Muscle of leg (tissue), 3 donors: ENCODE measurements at regions not wholly inside any gene's neighbourhood (a gene's known extent, or its start where the extent isn't known, plus 50 kb on each side); places are given as distances from the start of the nearest gene placed in this dataset.

ENCODE experiments used
- DNase-seq: peaks from one replicate; pipeline ENCODE4 v3.0.0; 2013
- H3K27ac ChIP-seq: one replicate; pipeline ENCODE4 v1.5.1; 2013; ENCODE audit warnings: mild to moderate bottlenecking, low read length, control low read depth
- H3K27me3 ChIP-seq: one replicate; pipeline ENCODE4 v1.6.1; 2013; ENCODE audit warnings: low read length; ENCODE audit not compliant: control insufficient read depth, insufficient read depth
- H3K36me3 ChIP-seq: one replicate; pipeline ENCODE4 v1.6.1; 2013; ENCODE audit warnings: low read length; ENCODE audit not compliant: control insufficient read depth, insufficient read depth
- H3K4me1 ChIP-seq: one replicate; pipeline ENCODE4 v1.6.1; 2013; ENCODE audit warnings: low read length; ENCODE audit not compliant: control insufficient read depth, insufficient read depth
- H3K4me3 ChIP-seq: one replicate; pipeline ENCODE4 v1.5.1; 2013; ENCODE audit warnings: low read length, control low read depth
- H3K9me3 ChIP-seq: replicated peaks from 2 replicates; pipeline ENCODE4 v1.6.1; 2013; ENCODE audit warnings: low read depth, low read length; ENCODE audit not compliant: control insufficient read depth
- WGBS: methylation state at CpG from one replicate; pipeline ENCODE4 v1.1.5; 2013; ENCODE audit warnings: missing lambda C conversion rate; ENCODE audit not compliant: insufficient coverage; 5-methylcytosine and 5-hydroxymethylcytosine counted together

DNA sequence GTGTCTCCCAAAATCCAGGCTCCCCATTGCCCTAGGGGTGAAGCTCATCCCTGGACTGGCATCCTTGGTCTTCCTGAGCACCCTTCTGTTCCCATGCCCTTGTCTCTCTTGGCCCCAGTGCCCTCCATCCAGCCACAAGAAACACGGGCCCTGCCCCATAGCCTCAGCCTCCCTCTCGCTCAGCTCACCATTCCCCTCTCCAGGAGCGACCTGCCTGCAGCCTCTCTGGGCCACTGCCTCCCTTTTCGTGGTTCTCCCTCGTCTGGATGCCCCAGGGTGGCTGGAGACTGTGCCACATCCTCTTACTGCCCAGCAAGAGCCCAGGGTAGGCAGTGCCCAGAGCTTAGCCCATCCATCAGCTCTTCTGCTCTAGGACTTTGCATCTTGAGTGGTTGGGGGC lies 532.1 kb downstream of the TBC1D22A start:
- Histone ChIP-seq H3K4me3 (no peak overlapping the region), H3K27me3 (peaks cover 37% of the 10 kb centered on the region), H3K36me3 (no peaks in the 10 kb centered on the region), H3K9me3 (no peaks in the 10 kb centered on the region), H3K27ac (no peak overlapping the region), H3K4me1 (no peaks in the 10 kb centered on the region)
- WGBS = 73% methylated on average over 5 of the region's 5 CpGs
- no peak for DNase-seq

DNA sequence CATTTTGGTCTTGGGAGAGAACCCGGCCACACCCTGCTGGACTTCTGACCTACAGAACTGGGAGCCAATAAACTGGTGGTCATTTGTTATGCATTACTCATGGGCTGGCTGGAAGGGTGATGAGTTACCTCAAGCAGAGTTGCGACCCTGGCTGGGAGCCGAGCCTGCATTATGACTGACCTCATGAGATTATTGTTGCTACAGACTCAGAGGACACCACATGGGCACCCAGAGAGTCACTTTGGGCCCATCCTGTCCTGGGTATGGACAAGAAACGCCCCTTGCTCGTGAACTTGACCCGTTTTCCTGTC lies 531.7 kb downstream of the TBC1D22A start:
- Histone ChIP-seq H3K27me3 (peaks cover 37% of the 10 kb centered on the region), H3K4me1 (no peaks in the 10 kb centered on the region), H3K4me3 (no peak overlapping the region), H3K9me3 (no peaks in the 10 kb centered on the region), H3K36me3 (no peaks in the 10 kb centered on the region), H3K27ac (no peak overlapping the region)
- DNase-seq = no peak
- 94% methylated on average over 5 of the region's 6 CpGs for WGBS

DNA sequence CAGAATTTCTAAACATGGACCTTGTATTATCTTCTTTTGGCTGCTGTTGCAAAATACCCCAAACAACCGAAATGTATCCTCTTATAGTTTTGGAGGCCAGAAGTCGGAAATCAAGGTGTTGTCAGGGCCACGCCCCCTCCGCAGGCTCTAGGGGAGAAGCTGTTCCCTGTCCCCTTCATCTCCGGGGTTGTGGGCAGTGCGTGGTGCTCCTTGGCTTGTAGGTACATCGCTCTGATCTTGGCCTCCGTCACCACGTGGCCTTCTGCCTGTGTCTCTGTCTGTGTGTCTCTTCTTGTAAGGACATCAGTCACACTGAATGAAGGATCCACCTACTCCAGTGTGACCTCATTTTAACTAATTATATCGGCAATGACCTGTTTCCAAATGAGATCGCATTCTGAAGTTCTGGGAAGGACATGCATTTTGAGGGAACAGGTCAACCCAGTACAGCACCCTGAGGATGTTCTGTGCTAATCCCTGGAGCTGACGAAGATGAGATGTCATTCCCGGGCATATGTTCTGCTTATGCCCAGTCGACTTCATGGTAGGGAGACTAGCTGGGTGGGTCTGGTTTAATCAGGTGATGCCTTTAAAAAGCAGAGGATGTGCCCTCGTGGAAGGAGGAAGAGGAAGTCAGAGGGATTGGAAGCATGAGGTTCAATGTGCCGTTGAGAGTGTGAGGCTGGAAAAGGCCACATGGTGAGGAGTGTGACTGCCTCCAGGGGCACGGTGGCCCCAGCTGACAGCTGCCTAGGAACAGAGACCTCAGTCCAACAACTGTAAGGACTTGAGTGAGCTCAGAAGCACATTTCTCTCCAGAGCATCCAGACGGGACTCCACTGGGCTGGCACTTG lies 531.1 kb downstream of the TBC1D22A start:
- no peaks in the 10 kb centered on the region for H3K36me3 ChIP-seq
- peaks cover 37% of the 10 kb centered on the region for H3K27me3 ChIP-seq
- H3K27ac ChIP-seq = no peak overlapping the region
- H3K4me3 ChIP-seq = no peak overlapping the region
- no peak for DNase-seq
- WGBS = 82% methylated on average over 11 of the region's 18 CpGs
- no peaks in the 10 kb centered on the region for H3K9me3 ChIP-seq
- no peaks in the 10 kb centered on the region for H3K4me1 ChIP-seq

DNA sequence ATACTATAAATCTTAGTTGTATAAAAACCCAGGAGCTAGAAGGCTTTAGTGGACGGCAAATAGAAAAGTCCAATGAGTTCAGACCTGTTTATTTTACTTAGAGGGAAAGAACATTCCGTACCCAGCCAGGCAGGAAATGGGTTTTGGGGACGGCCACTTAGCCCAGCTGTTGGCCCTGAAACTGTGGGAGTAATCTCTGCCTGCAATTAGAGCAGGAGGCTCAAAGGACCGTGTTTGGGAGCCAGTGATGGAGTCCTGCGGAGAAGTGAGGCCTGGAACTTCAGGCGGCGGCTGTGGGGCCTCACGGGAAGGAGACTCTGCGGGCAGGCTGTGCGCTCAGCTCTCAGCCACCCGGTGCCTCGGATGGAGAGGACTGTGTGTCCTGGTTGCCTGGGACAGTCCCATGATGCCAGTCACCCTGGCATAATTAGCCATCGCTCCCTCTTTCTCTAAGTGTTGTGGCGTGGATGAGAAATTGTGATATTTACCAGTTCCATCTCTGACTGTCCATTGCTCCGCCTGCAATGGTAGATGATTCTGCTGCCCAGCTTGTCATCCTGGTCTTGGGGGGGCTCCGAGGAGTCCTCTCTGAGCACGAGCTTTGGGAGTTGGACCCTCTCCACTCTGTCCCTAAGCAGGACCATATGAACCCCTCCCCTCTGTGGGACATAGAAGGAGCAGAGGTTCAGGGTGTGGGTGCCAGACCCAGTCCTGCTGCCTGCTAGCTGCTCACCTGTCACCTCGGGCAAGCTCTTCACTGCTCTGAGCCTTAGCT lies 530.3 kb downstream of the TBC1D22A start:
- Histone ChIP-seq H3K27ac (no peak overlapping the region), H3K27me3 (peaks cover 35% of the 10 kb centered on the region), H3K4me1 (no peaks in the 10 kb centered on the region), H3K9me3 (no peaks in the 10 kb centered on the region), H3K4me3 (no peak overlapping the region), H3K36me3 (no peaks in the 10 kb centered on the region)
- DNase-seq = no peak
- WGBS = 51% methylated on average over 12 of the region's 18 CpGs

DNA sequence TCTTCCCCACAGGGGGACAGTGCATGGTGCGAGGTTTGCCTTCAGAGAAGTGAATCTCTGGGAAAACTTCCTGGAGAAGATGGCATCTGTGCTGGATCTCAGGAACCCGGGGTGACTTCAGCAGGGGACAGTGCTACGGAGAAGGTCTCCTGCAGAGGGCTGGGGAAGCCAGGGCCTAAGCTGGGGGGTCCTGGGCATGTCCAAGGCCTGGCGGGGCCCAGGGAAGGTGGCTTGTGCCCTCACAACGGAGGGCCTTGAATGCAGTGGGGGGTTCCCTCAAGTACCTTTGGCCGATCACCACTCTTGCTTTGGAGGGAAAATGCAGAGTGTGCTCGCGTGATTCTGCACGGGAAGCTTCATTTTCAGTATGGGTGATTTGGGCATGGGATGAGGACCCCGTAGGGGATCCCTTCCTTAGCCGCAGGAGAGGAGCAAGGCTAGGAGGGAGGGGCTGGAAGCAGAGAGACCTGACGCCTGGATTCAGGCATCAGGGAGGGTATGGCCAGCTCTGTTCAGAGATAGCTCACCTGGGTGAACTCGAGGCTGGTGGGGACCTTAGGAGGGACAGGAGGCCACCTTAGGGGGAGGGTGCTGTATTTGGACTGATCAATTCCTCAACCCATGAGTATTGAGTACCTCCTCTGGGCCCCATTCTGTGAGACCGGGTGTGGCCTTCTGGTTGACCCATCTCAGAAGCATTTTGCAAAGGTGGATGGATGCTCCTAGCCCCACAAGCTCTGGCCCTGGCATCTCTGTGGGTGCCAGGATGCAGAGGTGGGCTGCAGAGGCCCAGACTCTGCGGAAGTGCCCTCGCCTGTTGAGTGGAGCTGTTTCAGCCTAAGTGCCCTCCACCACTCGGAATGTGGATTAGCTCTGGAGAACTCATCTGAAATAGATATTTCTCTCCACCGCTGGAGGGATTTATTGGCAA lies 529.4 kb downstream of the TBC1D22A start:
- H3K4me1 ChIP-seq = no peaks in the 10 kb centered on the region
- 76% methylated on average over 13 of the region's 18 CpGs for WGBS
- H3K27me3 ChIP-seq = peaks cover 30% of the 10 kb centered on the region
- H3K27ac ChIP-seq = no peak overlapping the region
- no peak overlapping the region for H3K4me3 ChIP-seq
- no peaks in the 10 kb centered on the region for H3K36me3 ChIP-seq
- no peaks in the 10 kb centered on the region for H3K9me3 ChIP-seq
- DNase-seq = no peak

DNA sequence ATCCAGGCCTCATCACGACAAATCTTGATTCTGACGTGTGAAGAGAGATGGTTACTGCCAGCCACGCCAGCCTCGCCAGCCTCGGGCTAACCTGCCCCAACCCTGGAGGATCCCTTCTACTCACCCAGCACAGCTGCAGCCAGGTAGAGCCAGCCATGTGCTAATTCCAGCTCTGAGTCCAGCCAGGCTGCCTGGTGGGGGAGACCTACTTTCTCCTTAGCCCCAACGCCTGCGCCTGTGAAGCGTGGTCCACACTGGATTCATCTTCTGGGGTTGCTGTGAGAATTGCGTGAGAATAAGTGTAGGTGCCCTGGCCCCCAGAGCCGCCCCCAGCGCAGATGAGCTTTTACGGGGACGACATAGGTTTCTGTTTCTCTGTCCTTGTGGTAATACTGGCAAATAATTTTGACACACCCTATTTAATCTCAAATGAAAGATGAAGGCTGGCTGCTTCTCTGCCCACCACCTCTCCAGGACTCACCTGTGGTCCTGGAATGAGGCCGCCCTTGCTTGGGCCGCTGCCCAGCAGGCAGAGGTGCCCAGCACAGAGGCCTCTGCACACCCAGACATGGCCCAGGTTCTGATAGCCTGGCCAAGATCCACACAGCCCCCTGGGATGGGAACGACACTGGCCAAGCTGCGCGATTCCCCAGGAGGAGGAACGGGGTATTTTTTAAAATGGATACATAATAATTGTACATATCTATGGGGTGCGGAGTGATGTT lies 528.4 kb downstream of the TBC1D22A start:
- WGBS = 88% methylated on average over 6 of the region's 20 CpGs
- Histone ChIP-seq H3K9me3 (no peaks in the 10 kb centered on the region), H3K4me1 (no peaks in the 10 kb centered on the region), H3K27me3 (peaks cover 23% of the 10 kb centered on the region), H3K36me3 (no peaks in the 10 kb centered on the region), H3K27ac (no peak overlapping the region), H3K4me3 (no peak overlapping the region)
- no peak for DNase-seq

DNA sequence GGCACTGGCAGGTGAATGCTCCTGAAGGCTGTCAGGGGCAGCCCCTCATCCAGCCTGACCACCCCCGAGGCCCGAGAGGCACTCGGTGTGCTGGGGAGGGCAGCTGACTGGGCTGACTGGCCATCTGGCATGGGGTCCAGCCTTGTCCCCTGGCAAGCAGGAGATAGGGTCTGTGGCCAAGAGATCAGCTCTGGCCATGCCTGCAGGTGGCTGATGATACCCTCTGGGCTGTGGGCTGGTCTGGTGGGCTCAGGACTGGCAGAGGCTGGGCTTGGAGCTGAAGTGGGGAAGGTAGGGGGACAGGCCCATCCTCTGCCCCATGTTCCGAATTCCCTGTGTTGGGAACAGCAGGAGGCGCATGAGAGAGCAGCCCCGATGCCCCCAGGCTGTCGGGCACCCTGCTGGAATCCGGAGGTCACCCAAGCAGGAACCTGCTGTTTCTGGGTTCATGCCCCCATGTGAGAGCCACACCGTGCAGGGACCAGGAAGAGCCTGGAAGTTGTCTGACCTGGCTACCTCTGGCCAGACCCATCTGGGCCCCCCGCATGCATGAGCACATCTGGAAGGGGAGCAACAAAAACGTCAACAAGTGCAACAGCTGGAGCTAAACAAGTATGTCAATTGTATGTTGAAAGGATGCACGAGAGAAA lies 527.0 kb downstream of the TBC1D22A start:
- H3K9me3 ChIP-seq = no peaks in the 10 kb centered on the region
- no peak overlapping the region for H3K27ac ChIP-seq
- no peak overlapping the region for H3K4me3 ChIP-seq
- H3K36me3 ChIP-seq = no peaks in the 10 kb centered on the region
- no peak for DNase-seq
- H3K4me1 ChIP-seq = no peaks in the 10 kb centered on the region
- H3K27me3 ChIP-seq = peaks cover 13% of the 10 kb centered on the region
- 76% methylated on average over 11 of the region's 12 CpGs for WGBS

DNA sequence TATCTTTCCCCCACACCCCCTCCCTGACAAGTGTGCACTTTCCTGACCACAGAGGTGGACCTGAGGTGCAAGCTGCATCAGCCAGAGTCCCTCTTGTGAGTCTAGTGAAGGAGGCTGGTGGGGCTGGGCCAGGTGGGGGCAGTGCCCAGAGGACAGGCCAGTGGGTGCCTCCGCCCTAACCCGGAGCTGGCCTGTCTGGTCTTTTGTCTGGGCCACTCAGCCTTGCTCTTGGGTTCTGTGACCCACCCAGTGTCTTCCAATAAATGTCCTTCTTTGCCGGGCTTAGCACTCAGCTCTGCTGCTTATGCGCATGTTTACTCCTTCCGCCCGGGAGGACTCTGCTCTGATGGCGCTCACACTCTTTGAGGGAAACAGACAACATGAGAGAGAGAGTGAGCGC lies 526.2 kb downstream of the TBC1D22A start:
- no peaks in the 10 kb centered on the region for H3K4me1 ChIP-seq
- H3K27ac ChIP-seq = no peak overlapping the region
- no peak overlapping the region for H3K4me3 ChIP-seq
- peaks cover 10% of the 10 kb centered on the region for H3K27me3 ChIP-seq
- DNase-seq = no peak
- no peaks in the 10 kb centered on the region for H3K36me3 ChIP-seq
- H3K9me3 ChIP-seq = no peaks in the 10 kb centered on the region
- WGBS = 87% methylated on average over 8 of the region's 8 CpGs

DNA sequence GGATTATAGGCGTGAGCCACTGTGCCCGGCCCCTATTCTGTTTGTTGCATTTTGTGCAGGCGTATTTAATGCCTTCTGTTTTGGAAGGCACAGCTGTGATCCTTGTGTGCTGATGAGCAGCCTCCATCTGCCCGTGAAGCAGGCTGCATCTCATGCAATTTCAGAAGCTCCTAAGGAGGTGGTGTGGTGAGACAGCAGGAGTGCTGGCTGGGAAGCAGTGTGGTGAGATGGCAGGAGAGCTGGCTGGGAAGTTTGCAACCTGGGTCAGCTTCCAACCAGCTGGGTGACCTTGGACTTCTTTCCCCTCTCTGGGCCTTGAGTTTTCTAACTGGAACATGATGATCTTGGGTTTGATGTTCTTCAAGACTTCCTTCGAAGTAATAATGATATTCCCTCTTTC lies 525.1 kb downstream of the TBC1D22A start:
- DNase-seq = no peak
- H3K4me1 ChIP-seq = no peaks in the 10 kb centered on the region
- H3K4me3 ChIP-seq = no peak overlapping the region
- peaks cover 8% of the 10 kb centered on the region for H3K27me3 ChIP-seq
- no peaks in the 10 kb centered on the region for H3K36me3 ChIP-seq
- no peak overlapping the region for H3K27ac ChIP-seq
- WGBS = 82% methylated on average over 3 of the region's 5 CpGs
- no peaks in the 10 kb centered on the region for H3K9me3 ChIP-seq
